Spleen (tissue), 7 donors: ENCODE measurements at regions not wholly inside any gene's neighbourhood (a gene's known extent, or its start where the extent isn't known, plus 50 kb on each side); places are given as distances from the start of the nearest gene placed in this dataset.
"Not testable (repeated sequence)": the region's sequence is repeated elsewhere in the genome, so short reads cannot be mapped to it uniquely, and the experiment has no call there.

ENCODE experiments used
- POLR2AphosphoS5 ChIP-seq, 3 donors: sonication (generic); formaldehyde crosslinking; IDR thresholded peaks; one replicate each; pipeline ENCODE4 v1.5.1; 2017; ENCODE audit warnings: antibody characterized with exemption in 3 of 3
- TF ChIP-seq, protein P1 (sequence below), 11 experiments: fragments of 200-600 bp in 7 of 11; fragments of 450-650 bp in 4 of 11; sonication (generic) in 4 of 11; IDR thresholded peaks in 8 of 11; conservative IDR thresholded peaks in 3 of 11; 1 replicate in 7 of 11; 2 replicates in 4 of 11; pipeline versions ENCODE4 v1.4.0 to v1.8.0; 2016 to 2021; ENCODE audit warnings: antibody characterized with exemption in 11 of 11, inconsistent platforms in 4 of 11, mild to moderate bottlenecking in 1 of 11
- donor health status: DM: no; HTN: no; CAD: no; lungs with moderate emphysema.
- donor health status: DM: no; HTN: no; CAD: no.
- donor health status: DM: no; HTN: no; CAD: no.

DNA sequence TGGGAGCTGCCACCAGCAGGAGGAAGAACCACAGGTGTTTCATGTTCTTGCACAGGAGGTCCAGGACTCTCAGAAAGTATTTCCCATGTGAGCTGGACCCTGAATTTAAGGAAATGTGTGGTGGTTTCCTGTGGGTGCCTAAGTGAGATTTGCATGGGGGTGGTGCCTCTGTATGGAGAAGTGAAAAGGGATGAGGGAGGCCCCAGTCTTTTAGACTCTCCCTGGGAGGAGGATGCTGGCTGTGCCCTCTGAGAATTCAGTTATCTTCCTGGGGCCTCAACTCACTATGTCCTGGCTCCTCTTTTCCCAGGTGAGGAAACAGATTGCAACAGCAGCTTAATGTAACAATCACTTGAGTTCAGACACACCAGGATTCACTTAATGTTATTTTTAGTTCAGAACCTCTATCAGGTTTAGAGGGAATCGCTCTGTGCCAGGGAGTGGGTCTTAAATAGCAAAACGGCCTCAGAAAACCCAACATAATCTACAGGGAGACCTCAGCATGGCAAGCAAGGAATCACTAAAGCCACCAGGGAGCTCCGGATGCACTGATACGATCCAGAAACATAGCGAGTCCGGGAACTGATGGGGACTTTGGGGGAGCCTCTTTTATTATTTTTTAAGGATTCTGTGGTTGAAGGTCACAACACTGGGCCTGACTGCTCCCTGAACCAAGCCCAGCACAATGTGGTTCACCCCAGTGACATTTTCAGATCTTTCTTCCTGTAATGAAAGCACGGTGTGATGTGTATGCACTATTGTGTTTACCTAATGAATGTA, 823.5 kb downstream of the TMEM121 start:
- TF ChIP-seq, protein P1, sequence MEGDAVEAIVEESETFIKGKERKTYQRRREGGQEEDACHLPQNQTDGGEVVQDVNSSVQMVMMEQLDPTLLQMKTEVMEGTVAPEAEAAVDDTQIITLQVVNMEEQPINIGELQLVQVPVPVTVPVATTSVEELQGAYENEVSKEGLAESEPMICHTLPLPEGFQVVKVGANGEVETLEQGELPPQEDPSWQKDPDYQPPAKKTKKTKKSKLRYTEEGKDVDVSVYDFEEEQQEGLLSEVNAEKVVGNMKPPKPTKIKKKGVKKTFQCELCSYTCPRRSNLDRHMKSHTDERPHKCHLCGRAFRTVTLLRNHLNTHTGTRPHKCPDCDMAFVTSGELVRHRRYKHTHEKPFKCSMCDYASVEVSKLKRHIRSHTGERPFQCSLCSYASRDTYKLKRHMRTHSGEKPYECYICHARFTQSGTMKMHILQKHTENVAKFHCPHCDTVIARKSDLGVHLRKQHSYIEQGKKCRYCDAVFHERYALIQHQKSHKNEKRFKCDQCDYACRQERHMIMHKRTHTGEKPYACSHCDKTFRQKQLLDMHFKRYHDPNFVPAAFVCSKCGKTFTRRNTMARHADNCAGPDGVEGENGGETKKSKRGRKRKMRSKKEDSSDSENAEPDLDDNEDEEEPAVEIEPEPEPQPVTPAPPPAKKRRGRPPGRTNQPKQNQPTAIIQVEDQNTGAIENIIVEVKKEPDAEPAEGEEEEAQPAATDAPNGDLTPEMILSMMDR (IDR thresholded peaks at IDR 0.05 in 8 of 11, conservative IDR thresholded peaks at IDR 0.05 in 3 of 11) = not testable (repeated sequence)
- peak in 1 of 3 donors; percentile 40 for TF ChIP-seq POLR2AphosphoS5 (IDR thresholded peaks at IDR 0.05)
